T1000 (cell line): ENCODE measurements at regions not wholly inside any gene's neighbourhood (a gene's known extent, or its start where the extent isn't known, plus 50 kb on each side); places are given as distances from the start of the nearest gene placed in this dataset.

Experiments used
- DNase-seq: peaks from one replicate; lab custom pipeline; 2025; ENCODE audit warnings: mixed read lengths; lab: John Stamatoyannopoulos, UW

DNA sequence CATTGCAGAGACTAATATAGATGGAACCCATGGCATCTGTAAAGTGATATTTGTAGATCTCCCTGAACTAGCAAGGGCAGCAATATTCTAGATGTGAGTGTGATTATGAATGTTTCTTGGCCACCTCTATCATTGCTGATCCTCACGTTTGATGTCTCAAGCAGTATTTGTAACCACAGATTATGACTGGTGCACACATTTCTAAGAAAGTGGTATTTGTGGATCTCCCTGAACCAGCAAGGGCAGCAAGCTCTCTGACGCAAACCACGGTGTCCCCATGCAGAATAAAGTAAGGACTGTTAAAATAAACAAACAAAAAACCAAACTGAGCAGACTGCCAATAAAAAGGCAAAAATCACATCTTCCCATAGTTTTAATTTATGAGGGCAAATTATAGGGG, 301.3 kb downstream of the CSNK1G3 start:
- no peak for DNase-seq

- no peak for DNase-seq
Measured at GRCh38 chr5:123811831-123812230, 299.9 kb downstream of the CSNK1G3 start.

DNA sequence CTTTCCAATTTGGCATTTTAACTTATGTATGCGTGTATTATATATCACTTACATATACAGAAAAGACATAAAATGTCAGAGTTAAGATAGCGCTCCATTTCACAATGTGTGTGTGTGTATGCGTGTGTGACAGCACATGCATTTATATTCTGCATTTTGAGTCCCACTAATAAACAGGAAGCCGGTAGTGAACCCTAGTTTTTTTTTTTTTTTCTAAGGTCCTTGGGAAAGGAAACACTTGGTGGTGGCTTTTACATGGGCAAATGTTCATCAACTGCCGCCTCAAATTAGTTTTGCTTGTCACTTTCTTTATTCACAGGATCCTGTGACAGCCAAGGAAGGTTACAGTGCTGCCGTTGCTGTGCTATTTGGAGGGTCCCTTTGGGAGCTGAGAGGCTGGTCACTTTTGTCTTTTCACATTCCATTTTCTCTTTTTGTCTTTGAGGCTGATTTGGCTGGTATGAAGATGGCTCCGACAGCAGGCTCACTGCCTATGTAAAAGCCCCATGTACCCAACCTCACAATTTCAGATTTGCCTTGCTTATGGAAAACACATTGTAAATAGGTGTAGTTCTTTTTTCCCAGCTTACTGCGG, 298.9 kb downstream of the CSNK1G3 start:
- no peak for DNase-seq

GRCh38 chr5:123810253-123810652, 298.3 kb downstream of the CSNK1G3 start:
- DNase-seq: no peak

GRCh38 chr5:123809594-123810221, 297.7 kb downstream of the CSNK1G3 start:
- DNase-seq: no peak

DNA sequence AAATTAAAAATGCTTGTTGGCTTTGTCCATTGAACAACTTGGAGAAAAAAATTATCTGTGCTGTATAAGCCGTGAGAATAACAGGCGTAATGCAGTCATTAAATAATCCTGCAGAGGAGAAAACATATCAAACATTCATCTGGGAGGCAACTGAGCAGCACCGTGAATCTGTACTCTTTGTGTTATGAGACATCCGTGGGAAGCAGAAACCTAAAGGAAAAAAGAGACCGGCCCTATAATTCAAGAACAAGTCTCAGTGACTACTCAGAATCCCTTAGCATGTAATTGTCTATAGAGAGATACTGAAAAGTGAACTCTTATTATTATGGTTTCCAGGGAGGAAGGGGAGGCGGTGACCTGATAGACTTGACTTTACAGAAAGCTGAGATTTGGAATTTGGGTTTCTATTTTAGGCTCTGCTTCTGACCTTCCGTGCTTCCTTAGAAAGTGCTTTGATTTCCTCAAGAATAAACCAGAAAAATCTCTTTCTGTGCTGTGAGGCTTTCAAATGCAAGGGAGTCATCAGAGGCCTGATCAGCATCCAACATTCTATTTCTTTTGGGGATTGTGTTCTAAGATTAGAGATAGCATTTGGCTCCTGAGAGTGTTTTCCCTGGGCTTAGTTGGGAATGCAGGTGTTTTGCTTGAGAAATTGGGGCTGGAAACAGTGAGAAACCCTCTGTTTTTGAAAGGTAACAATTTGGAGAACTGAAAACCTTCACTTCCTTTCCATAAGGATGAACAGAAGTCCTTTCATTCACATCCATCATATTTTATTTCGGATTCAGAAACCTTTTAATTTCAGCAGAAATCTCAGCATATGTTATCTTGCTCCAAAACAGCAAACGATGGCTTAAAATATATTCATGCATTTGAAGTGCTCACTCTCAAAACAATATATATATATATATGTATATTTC, 296.7 kb downstream of the CSNK1G3 start:
- DNase-seq: no peak

- no peak for DNase-seq
Measured at GRCh38 chr5:123807177-123807945, 295.4 kb downstream of the CSNK1G3 start.

GRCh38 chr5:123806644-123807043, 294.7 kb downstream of the CSNK1G3 start:
- no peak for DNase-seq

DNA sequence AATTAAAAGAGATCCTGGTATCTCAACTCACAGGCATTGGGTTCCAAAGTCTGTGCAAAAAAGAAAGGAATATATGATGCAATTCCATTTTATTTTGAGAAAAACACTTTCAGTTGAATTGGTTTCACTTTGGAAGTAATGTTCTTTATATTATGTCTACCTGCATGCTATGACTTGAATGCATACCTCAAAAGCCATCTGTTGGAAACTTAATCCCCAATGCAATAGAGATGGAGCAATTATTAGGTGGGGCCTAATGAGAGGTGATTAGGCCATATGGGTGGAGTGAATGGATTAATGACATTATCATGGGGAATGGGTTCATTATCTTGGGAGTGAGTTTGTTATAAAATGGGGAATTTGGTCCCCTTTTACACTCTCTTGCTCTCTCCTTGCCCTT, 293.3 kb downstream of the CSNK1G3 start:
- DNase-seq: no peak

DNA sequence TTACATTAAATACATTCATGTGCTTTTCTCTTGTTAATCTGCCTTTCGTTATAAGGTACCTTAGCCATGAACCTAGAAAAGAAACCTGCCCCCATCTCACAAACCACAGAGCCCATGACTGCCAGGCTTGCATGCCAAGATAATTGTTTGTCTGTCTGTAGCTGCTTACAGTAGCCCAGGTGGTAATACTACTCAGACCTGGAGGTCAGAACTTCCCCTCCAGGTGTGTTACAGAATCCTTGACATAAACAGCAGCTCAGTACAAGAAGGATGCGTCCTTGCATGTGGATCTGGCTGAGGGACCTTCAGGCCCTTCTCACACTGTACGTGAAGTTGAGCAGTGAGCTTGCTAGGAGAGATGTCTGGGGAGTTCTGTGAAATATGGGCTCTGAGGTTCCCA, 291.4 kb downstream of the CSNK1G3 start:
- no peak for DNase-seq

DNA sequence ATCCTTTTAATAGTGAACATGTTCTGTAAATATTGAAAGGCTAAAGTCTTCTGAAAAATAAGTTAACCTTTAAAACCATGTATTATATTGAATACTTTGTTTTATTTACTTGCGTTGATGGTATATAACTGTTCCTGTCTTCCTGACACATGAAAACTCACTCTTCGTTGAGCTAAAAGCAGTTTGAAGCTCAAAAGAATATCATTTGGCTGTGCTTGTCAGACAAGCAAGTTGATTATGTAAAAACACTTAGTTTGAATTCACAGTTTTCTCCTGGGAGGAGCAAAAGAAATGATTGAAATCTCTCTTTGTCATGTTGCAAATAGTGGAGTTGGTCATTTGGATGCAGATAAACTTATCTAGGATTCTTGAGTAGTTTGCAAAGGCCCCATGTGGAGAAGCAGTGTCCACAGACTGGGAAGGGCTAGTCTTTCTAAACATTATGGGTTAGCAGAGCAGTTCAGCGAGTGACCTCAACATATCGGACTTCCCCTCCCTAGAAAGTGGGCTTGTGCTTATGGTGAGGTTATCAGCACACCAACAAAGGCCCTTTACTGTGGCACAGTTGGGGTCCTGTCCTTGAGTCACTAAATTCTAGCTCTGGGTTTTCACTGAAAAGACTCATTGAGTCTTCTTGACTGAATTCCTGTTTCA, 290.4 kb downstream of the CSNK1G3 start:
- DNase-seq: no peak

DNA sequence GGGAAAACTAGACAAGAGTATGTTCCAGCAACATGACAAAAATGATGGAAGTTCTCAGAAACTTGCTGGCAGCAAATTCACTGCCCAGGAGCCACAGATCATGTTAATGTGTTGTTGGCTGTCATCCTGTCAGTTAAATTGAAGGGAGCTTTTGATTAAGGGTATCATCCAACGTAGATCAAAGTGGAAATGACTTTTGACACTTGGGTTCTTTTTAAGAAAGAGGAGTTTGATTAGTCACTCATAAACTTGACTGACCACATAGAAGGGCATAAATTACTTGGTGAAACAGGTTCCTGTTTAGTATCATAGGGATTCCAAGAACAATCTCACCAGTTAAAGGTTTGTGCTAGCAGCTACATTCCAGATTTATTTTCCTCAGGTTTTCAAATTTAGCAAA, 288.7 kb downstream of the CSNK1G3 start:
- no peak for DNase-seq

- DNase-seq: no peak
Measured at GRCh38 chr5:123795688-123796087, 283.7 kb downstream of the CSNK1G3 start.

GRCh38 chr5:123790226-123790625, 278.2 kb downstream of the CSNK1G3 start:
- no peak for DNase-seq

GRCh38 chr5:123787635-123788034, 275.7 kb downstream of the CSNK1G3 start:
- DNase-seq: no peak

GRCh38 chr5:123787136-123787535, 275.2 kb downstream of the CSNK1G3 start:
- DNase-seq: no peak

DNA sequence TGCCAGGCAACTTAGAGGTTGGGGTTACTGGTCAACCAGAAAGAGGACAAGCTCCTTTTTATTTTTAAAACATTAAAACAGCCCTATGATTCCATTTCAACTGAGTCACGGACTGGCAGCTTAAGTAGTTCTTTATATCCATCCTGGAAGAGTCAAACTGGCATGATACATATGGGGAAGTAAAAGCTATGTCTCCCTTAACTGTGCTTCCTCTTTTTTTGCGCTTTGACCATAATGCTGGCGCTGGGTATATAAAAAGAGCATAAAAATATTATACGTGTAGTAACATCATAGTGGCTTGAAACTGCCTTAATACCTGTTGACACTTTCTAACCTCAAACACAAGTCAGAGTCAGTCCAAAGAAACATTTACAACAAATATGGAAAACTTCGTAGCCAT, 274.4 kb downstream of the CSNK1G3 start:
- no peak for DNase-seq

- DNase-seq: no peak
Measured at GRCh38 chr5:123785162-123786071, 273.4 kb downstream of the CSNK1G3 start.

DNA sequence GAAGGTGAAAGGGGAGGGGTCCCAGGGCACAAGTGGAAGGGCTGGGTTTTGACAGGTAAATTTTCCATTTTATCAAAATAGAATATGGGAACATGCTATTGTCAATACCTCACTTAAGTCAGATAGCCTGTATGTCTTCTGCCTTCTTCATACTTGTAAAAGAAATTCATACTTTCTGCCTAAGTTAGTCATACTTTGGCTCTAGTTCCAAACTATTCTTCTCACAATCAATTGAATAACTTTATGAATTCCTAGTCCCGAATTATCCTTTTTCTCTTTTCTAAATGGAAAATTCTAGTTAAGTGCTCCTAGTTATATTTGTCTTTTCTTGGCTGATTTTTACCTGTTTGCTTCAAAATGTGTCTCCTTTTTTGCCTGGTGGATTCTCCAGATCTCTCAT, 271.4 kb downstream of the CSNK1G3 start:
- DNase-seq: no peak

DNA sequence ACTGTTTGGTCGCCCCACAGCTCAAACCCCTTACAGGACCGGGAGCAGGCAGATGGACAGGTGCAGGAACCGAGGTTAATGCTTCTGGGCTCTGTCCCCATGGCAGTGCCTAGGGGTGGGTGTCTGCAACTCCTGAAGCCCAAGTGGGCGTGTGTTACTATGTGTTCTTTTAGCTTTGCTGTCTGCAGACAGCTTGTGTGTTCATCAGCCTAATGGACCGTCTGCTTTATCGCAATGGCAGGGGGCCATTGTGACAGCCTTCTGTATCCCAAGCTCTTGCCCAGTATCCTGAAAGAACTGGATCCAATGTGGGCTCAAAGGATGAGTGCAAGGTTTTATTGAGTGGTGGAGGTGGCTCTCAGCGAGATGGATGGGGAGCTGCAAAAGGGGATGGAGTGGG, 266.7 kb downstream of the CSNK1G3 start:
- no peak for DNase-seq

DNA sequence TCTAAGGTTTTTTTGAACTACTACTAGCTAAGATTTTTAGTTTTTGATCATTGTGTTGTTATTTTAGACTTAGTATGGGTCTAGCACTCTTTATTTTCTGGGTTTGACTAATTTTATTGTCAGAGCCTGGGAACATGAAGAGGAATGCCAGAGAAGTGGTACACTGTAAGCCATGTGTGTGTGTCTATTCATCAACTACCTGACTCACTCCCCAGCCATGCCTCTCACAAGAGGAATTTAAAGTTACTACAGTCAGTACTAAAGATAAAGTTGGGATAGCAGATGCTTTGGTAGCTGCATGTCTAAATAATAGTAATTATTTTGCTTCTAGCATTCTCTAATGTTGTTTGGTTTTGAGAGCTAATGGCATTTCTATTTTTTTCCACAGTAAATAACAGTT, 264.8 kb downstream of the CSNK1G3 start:
- DNase-seq: no peak
